Naive thymus-derived CD4-positive, alpha-beta T cell (primary cell): ENCODE measurements at regions not wholly inside any gene's neighbourhood (a gene's known extent, or its start where the extent isn't known, plus 50 kb on each side); places are given as distances from the start of the nearest gene placed in this dataset.

ENCODE experiments used
- ATAC-seq: fragments of 150-1000 bp; cut with Tn5 transposase; 2 replicates; pipeline ENCODE4 v1.10.0; 2021; ENCODE audit warnings: mild to moderate bottlenecking, moderate library complexity
- CTCF ChIA-PET: fragments of 350-600 bp; sonication (Branson Sonifier 250); formaldehyde crosslinking; loops from one replicate; lab custom pipeline; 2021; ENCODE audit warnings: antibody characterized with exemption; lab: Charles Lee
- POLR2A ChIA-PET: fragments of 350-600 bp; sonication (Branson Sonifier 250); formaldehyde crosslinking; loops from one replicate; lab custom pipeline; 2021; ENCODE audit warnings: antibody characterized with exemption, inconsistent platforms; lab: Charles Lee
- DNase-seq, 9 donors: peaks; one replicate each; pipeline versions ENCODE4 v3.0.0 to v3.0.0-alpha.2; 2020 to 2022; ENCODE audit warnings: mixed read lengths in 1 of 9
- H3K27ac ChIP-seq: one replicate; pipeline ENCODE4 v1.7.0; 2013; ENCODE audit warnings: mild to moderate bottlenecking, low read depth, low read length, moderate library complexity
- H3K27me3 ChIP-seq, 2 donors: one replicate each; pipeline ENCODE4 v1.7.0; 2013; ENCODE audit warnings: low read length in 2 of 2, mild to moderate bottlenecking in 2 of 2, moderate library complexity in 2 of 2; ENCODE audit not compliant: control insufficient read depth in 2 of 2, insufficient read depth in 2 of 2
- H3K36me3 ChIP-seq, 3 experiments: 1 replicate in 2 of 3; 2 replicates in 1 of 3; pipeline ENCODE4 v1.7.0; 2013; ENCODE audit warnings: low read length in 3 of 3, mild to moderate bottlenecking in 3 of 3, moderate library complexity in 1 of 3; ENCODE audit not compliant: insufficient read depth in 3 of 3, control insufficient read depth in 2 of 3
- H3K4me1 ChIP-seq, 2 donors: one replicate each; pipeline ENCODE4 v1.7.0; 2013; ENCODE audit warnings: low read length in 2 of 2, mild to moderate bottlenecking in 2 of 2, moderate library complexity in 1 of 2; ENCODE audit not compliant: control insufficient read depth in 2 of 2, insufficient read depth in 2 of 2
- H3K4me3 ChIP-seq: 2 replicates; pipeline ENCODE4 v1.7.0; 2013; ENCODE audit warnings: mild to moderate bottlenecking, low read length
- H3K9me3 ChIP-seq, 3 experiments: 1 replicate in 2 of 3; 2 replicates in 1 of 3; pipeline ENCODE4 v1.7.0; 2013; ENCODE audit warnings: low read length in 3 of 3; ENCODE audit not compliant: control insufficient read depth in 2 of 3
- H3K27ac Mint-ChIP-seq, 9 donors: one replicate each; pipeline ENCODE4 v1.8.0; 2020 to 2022; ENCODE audit warnings: mixed read lengths in 9 of 9, mild to moderate bottlenecking in 8 of 9, moderate library complexity in 5 of 9, inconsistent platforms in 2 of 9
- H3K27me3 Mint-ChIP-seq, 5 donors: one replicate each; pipeline ENCODE4 v1.8.0; 2021 to 2022; ENCODE audit warnings: mixed read lengths in 5 of 5, mild to moderate bottlenecking in 1 of 5
- H3K36me3 Mint-ChIP-seq, 5 donors: one replicate each; pipeline ENCODE4 v1.8.0; 2020 to 2022; ENCODE audit warnings: mixed read lengths in 5 of 5, mild to moderate bottlenecking in 3 of 5, inconsistent platforms in 1 of 5
- H3K4me1 Mint-ChIP-seq, 7 donors: one replicate each; pipeline ENCODE4 v1.8.0; 2020 to 2022; ENCODE audit warnings: mixed read lengths in 7 of 7, mild to moderate bottlenecking in 3 of 7, inconsistent platforms in 1 of 7
- H3K4me3 Mint-ChIP-seq, 10 donors: one replicate each; pipeline ENCODE4 v1.8.0; 2020 to 2022; ENCODE audit warnings: mild to moderate bottlenecking in 10 of 10, mixed read lengths in 10 of 10, moderate library complexity in 6 of 10, inconsistent platforms in 2 of 10
- H3K9me3 Mint-ChIP-seq, 11 donors: one replicate each; pipeline ENCODE4 v1.8.0; 2020 to 2022; ENCODE audit warnings: mixed read lengths in 11 of 11, mild to moderate bottlenecking in 4 of 11, inconsistent platforms in 1 of 11, moderate library complexity in 1 of 11
- intact Hi-C, 2 donors: fragments of 100-400 bp; cut with micrococcal nuclease; formaldehyde crosslinking; loops; one replicate each; pipeline ENCODE4 v1.15.1; 2023

DNA sequence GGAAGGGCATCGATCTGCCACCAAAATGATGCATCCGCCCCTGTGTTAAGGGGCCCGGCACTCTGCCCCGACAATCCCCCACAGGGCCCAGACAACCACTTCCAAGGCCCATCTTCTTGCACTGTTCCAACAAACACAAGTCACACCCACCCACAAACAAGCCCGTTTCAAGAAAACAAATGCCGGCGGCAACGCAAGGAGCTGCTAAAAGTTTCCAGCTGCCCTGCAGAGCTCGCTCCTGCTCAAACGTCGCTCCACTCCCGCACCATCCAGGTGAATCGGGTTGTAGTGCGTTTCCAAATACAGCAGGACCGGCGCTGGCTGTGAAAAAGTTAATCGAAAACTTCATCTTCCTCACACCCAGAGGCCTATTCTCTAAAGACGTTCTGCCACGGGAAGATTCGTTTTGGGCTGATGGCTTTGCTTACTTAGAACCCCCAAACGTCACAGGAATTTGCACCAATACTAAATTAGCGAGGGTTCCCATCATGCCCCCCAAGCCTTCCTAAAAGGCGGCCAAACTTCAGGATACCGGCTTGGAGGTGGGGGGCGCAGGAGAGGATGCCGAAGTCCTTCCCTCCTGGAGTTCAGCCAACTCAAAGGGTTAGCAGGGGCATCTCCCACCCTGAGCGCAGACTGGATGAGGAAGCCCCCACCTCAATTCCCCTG lies 107.4 kb upstream of the DOCK9 start:
- Mint-ChIP-seq H3K4me1 (peaks cover 31 to 65% (median 55%) of the 10 kb centered on the region in 7 donors), H3K27ac (peak overlapping the region; percentile 81 to 98 (median 94)), H3K36me3 (peaks cover 0 to 15% (median 0%) of the 10 kb centered on the region in 5 donors), H3K4me3 (peak overlapping the region; percentile 90 to 97 (median 93)), H3K9me3 (peaks cover 0 to 1% (median 0%) of the 10 kb centered on the region in 11 donors), H3K27me3 (peaks cover 0 to 3% (median 0%) of the 10 kb centered on the region in 5 donors)
- ChIA-PET CTCF (interaction anchor here (0.6 to 1.8 kb wide), 6 partner anchors 38 to 181 kb away, joined by 3 to 6 read pairs (median 3); no protein-coding TSS in a partner anchor), POLR2A (interaction anchor here (0.6 to 5.1 kb wide), 15 partner anchors 9 to 288 kb away, joined by 3 to 77 read pairs (median 4); partner anchors contain the start of gene UBAC2)
- H3K27me3 ChIP-seq = no peaks in the 10 kb centered on the region
- ATAC-seq (no peak), DNase-seq (peak in 7 of 9 donors; percentile 28 to 58 (median 36))
- peaks cover 29 to 36% of the 10 kb centered on the region in 2 donors for H3K4me1 ChIP-seq
- no peaks in the 10 kb centered on the region for H3K9me3 ChIP-seq
- no peaks in the 10 kb centered on the region for H3K36me3 ChIP-seq
- H3K4me3 ChIP-seq = peak overlapping the region; percentile 64
- H3K27ac ChIP-seq = peak overlapping the region; percentile 79
- intact Hi-C loops = loop anchor here (2.0 to 10.0 kb wide), 14 partner anchors 16 to 1650 kb away; partner anchors contain the start of genes GGACT (in 1 of the 2), GPR18 (in 1 of the 2), GPR183 (in 1 of the 2) and RAP2A (in 1 of the 2)

DNA sequence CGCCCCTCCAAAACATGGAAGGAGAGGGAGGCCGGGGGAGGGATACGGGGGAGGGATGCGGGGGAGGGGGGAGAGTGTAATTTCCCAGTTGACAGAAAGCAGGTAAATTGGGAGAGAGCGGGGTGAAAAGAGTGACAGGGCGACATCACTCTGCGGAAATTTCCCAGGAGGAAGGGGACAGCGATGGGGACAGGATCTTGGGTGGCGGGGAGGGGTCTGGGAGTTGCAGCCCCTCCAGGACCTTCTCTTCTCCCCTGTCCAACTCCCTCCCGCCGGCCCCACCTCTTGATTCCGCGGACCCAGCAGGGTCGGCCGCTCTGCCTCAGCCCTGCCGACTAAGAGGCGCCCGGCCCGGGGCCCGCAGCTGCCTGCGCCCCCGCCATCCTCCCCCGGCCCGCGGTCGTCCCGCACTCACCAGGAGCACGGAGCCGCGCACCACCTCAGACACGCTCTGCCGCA lies 108.0 kb upstream of the DOCK9 start:
- peak overlapping the region; percentile 81 to 98 (median 94) for H3K27ac Mint-ChIP-seq
- Histone ChIP-seq H3K9me3 (no peaks in the 10 kb centered on the region), H3K27ac (peak overlapping the region; percentile 79), H3K4me1 (peaks cover 29 to 36% of the 10 kb centered on the region in 2 donors), H3K36me3 (no peaks in the 10 kb centered on the region), H3K27me3 (no peaks in the 10 kb centered on the region), H3K4me3 (peak overlapping the region; percentile 64)
- H3K4me1 Mint-ChIP-seq = peaks cover 29 to 60% (median 50%) of the 10 kb centered on the region in 7 donors
- peaks cover 0 to 3% (median 0%) of the 10 kb centered on the region in 5 donors for H3K27me3 Mint-ChIP-seq
- no peak for ATAC-seq
- intact Hi-C loops = loop anchor here (2.0 to 10.0 kb wide), 26 partner anchors 13 to 1653 kb away; partner anchors contain the start of genes GPR18 (in 2 of the 2), GPR183 (in 2 of the 2), CLYBL (in 1 of the 2) and GGACT (in 1 of the 2)
- peak overlapping the region; percentile 90 to 97 (median 93) for H3K4me3 Mint-ChIP-seq
- peaks cover 0 to 1% (median 0%) of the 10 kb centered on the region in 11 donors for H3K9me3 Mint-ChIP-seq
- CTCF ChIA-PET = interaction anchor here (1.2 to 1.8 kb wide), 3 partner anchors 39 to 180 kb away, joined by 3 to 6 read pairs (median 3); no protein-coding TSS in a partner anchor
- H3K36me3 Mint-ChIP-seq = peaks cover 0 to 11% (median 0%) of the 10 kb centered on the region in 5 donors
- POLR2A ChIA-PET = interaction anchor here (0.6 to 5.1 kb wide), 11 partner anchors 10 to 275 kb away, joined by 3 to 77 read pairs (median 5); partner anchors contain the start of gene UBAC2
- no peak for DNase-seq

DNA sequence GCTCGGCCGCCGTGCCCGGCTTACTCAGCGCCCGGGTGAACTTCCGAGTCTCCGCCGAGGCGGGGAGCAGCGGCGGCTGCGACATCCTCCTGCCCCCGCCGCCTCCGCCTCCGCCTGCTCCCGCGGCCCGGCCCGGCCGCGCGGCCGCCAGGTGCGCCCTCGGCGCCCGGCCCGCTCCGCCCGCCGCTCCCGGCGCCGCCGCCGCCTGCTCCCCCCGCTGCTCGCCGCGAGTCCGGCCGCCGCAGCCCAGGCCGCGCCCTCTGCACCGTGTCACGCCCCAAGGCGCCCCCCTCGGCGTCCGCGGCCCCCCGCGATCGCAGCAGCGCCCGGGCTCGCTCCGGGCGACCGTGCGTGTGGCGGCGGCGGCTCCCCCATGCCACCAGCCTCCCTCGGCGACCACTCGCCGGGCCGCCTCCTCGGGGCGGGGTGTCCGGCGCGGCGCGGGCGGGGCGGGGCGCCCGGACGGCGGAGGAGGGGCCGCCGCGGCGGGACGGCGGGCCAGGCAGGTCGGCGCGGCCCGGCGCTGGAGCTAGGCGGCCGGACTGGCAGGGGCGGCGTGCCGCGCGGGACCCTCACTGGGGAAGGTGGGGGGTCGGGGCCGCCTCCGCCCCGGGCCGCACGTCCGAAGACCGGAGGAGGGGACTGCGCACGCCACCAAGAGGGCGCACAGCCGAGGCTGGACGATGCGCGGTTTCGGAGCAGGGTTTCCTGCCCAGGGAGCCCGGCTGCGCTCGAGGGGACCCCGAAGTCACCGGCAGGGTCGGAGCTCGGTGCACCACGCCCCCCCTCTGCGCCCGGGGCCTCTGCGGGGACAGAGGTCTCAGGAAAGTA lies 108.6 kb upstream of the DOCK9 start:
- H3K4me1 ChIP-seq = peaks cover 29 to 33% of the 10 kb centered on the region in 2 donors

GRCh38 chr13:99087098-99087953 lies 109.5 kb upstream of the DOCK9 start:
- H3K9me3 Mint-ChIP-seq = peaks cover 0 to 1% (median 0%) of the 10 kb centered on the region in 11 donors
- H3K4me1 ChIP-seq = peaks cover 29 to 31% of the 10 kb centered on the region in 2 donors
- H3K9me3 ChIP-seq = no peaks in the 10 kb centered on the region
- peak overlapping the region; percentile 96 to 99 (median 98) for H3K27ac Mint-ChIP-seq
- peak overlapping the region; percentile 97 for H3K4me3 ChIP-seq
- ATAC-seq (peak; percentile 85), DNase-seq (peak; percentile 83 to 95 (median 92))
- peak overlapping the region; percentile 92 to 100 (median 98) for H3K4me3 Mint-ChIP-seq
- H3K27me3 Mint-ChIP-seq = peaks cover 0 to 5% (median 3%) of the 10 kb centered on the region in 5 donors
- H3K36me3 ChIP-seq = no peaks in the 10 kb centered on the region
- peaks cover 26 to 53% (median 42%) of the 10 kb centered on the region in 7 donors for H3K4me1 Mint-ChIP-seq
- no peaks in the 10 kb centered on the region for H3K27me3 ChIP-seq
- intact Hi-C loops = loop anchor here (1.0 to 10.0 kb wide), 31 partner anchors 15 to 1655 kb away; partner anchors contain the start of genes CLYBL (in 2 of the 2), GPR18 (in 2 of the 2), GPR183 (in 2 of the 2) and TM9SF2 (in 2 of the 2)
- H3K27ac ChIP-seq = peak overlapping the region; percentile 95
- ChIA-PET POLR2A (interaction anchor here (0.6 to 5.1 kb wide), 24 partner anchors 9 to 296 kb away, joined by 3 to 77 read pairs (median 4); partner anchors contain the start of genes DOCK9, GPR18 and UBAC2), CTCF (interaction anchor here (1.3 to 2.4 kb wide), 3 partner anchors 59 to 179 kb away, joined by 3 to 13 read pairs (median 6); no protein-coding TSS in a partner anchor)
- peaks cover 0 to 8% (median 0%) of the 10 kb centered on the region in 5 donors for H3K36me3 Mint-ChIP-seq

More for the DNA sequence above, 108.6 kb upstream of the DOCK9 start:
- Mint-ChIP-seq H3K27ac (peak overlapping the region in 7 of 9 donors; percentile 31 to 99 (median 94)), H3K9me3 (peaks cover 0 to 1% (median 0%) of the 10 kb centered on the region in 11 donors), H3K36me3 (peaks cover 0 to 8% (median 0%) of the 10 kb centered on the region in 5 donors), H3K4me1 (peaks cover 26 to 56% (median 46%) of the 10 kb centered on the region in 7 donors), H3K4me3 (peak overlapping the region; percentile 90 to 100 (median 95)), H3K27me3 (peaks cover 0 to 3% (median 3%) of the 10 kb centered on the region in 5 donors)
- CTCF ChIA-PET = interaction anchor here (1.2 to 2.4 kb wide), 4 partner anchors 39 to 180 kb away, joined by 3 to 6 read pairs (median 4); no protein-coding TSS in a partner anchor
- POLR2A ChIA-PET = interaction anchor here (0.6 to 5.1 kb wide), 23 partner anchors 8 to 296 kb away, joined by 3 to 77 read pairs (median 5); partner anchors contain the start of genes DOCK9, GPR18 and UBAC2
- Histone ChIP-seq H3K27ac (peak overlapping the region; percentile 95), H3K4me3 (peak overlapping the region; percentile 97), H3K9me3 (no peaks in the 10 kb centered on the region), H3K36me3 (no peaks in the 10 kb centered on the region), H3K27me3 (no peaks in the 10 kb centered on the region)
- DNase-seq = peak; percentile 62 to 79 (median 72)
- peak; percentile 63 for ATAC-seq
- intact Hi-C loops = loop anchor here (1.0 to 10.0 kb wide), 31 partner anchors 14 to 1654 kb away; partner anchors contain the start of genes CLYBL (in 2 of the 2), GPR18 (in 2 of the 2), GPR183 (in 2 of the 2) and TM9SF2 (in 2 of the 2)
